Neural progenitor cell (in vitro differentiated cells): ENCODE measurements at regions not wholly inside any gene's neighbourhood (a gene's known extent, or its start where the extent isn't known, plus 50 kb on each side); places are given as distances from the start of the nearest gene placed in this dataset.

Source experiments
- DNase-seq: peaks from one replicate; pipeline ENCODE4 v3.0.0-alpha.2; 2016; ENCODE audit warnings: low spot score
- H2AFZ ChIP-seq: fragments of 200-600 bp; sonication (generic); replicated peaks from 2 replicates; pipeline ENCODE4 v1.6.1; 2016; ENCODE audit warnings: antibody characterized with exemption
- H3F3A ChIP-seq: fragments of 200-600 bp; sonication (generic); 2 replicates; pipeline ENCODE4 v1.6.1; 2016; ENCODE audit warnings: antibody characterized with exemption, low read depth
- H3K27ac ChIP-seq: fragments of 200-600 bp; sonication (generic); 2 replicates; pipeline ENCODE4 v1.5.1; 2016; ENCODE audit warnings: mild to moderate bottlenecking
- H3K27me3 ChIP-seq: fragments of 200-600 bp; sonication (generic); 2 replicates; pipeline ENCODE4 v1.6.1; 2016; ENCODE audit warnings: mild to moderate bottlenecking, moderate library complexity
- H3K36me3 ChIP-seq: fragments of 200-600 bp; sonication (generic); 2 replicates; pipeline ENCODE4 v1.5.1; 2016
- H3K4me1 ChIP-seq: fragments of 200-600 bp; sonication (generic); 2 replicates; pipeline ENCODE4 v1.6.1; 2016; ENCODE audit warnings: mixed run types
- H3K4me2 ChIP-seq: fragments of 200-600 bp; sonication (generic); 2 replicates; pipeline ENCODE4 v1.6.1; 2016
- H3K4me3 ChIP-seq: fragments of 200-600 bp; sonication (generic); 2 replicates; pipeline ENCODE4 v1.5.1; 2016
- H3K79me2 ChIP-seq: fragments of 200-600 bp; sonication (generic); 2 replicates; pipeline ENCODE4 v1.6.1; 2016; ENCODE audit warnings: low read depth
- H3K9ac ChIP-seq: fragments of 200-600 bp; sonication (generic); 2 replicates; pipeline ENCODE4 v1.6.1; 2016
- H3K9me3 ChIP-seq: fragments of 200-600 bp; sonication (generic); 2 replicates; pipeline ENCODE4 v1.5.1; 2016; ENCODE audit warnings: low read depth
- H4K20me1 ChIP-seq: fragments of 200-600 bp; sonication (generic); 2 replicates; pipeline ENCODE4 v1.6.1; 2016; ENCODE audit warnings: low read depth
- H3K27ac Mint-ChIP-seq: 3 replicates; pipeline ENCODE4 v1.8.0; 2021; ENCODE audit warnings: mixed read lengths
- H3K27me3 Mint-ChIP-seq: 2 replicates; pipeline ENCODE4 v1.8.0; 2022; ENCODE audit warnings: low read depth, mild to moderate bottlenecking, inconsistent platforms, moderate library complexity, mixed read lengths; ENCODE audit not compliant: insufficient read depth
- H3K36me3 Mint-ChIP-seq: 3 replicates; pipeline ENCODE4 v1.8.0; 2021; ENCODE audit warnings: mixed read lengths
- H3K4me1 Mint-ChIP-seq: 3 replicates; pipeline ENCODE4 v1.8.0; 2021; ENCODE audit warnings: mixed read lengths
- H3K4me3 Mint-ChIP-seq: 3 replicates; pipeline ENCODE4 v1.8.0; 2021; ENCODE audit warnings: mild to moderate bottlenecking, moderate library complexity, mixed read lengths
- H3K9me3 Mint-ChIP-seq: 3 replicates; pipeline ENCODE4 v1.8.0; 2020; ENCODE audit warnings: mixed read lengths
- EZH2 ChIP-seq: fragments of 200-600 bp; sonication (generic); IDR thresholded peaks from 2 replicates; pipeline ENCODE4 v1.6.1; 2017; ENCODE audit warnings: antibody characterized with exemption, mild to moderate bottlenecking, moderate library complexity
- EZH2phosphoT487 ChIP-seq: fragments of 200-600 bp; sonication (generic); IDR thresholded peaks from 2 replicates; pipeline ENCODE4 v1.6.1; 2017; ENCODE audit warnings: antibody characterized with exemption
- TF ChIP-seq, protein P1 (sequence below): fragments of 200-600 bp; sonication (generic); IDR thresholded peaks from 2 replicates; pipeline ENCODE4 v1.5.1; 2017; ENCODE audit warnings: antibody characterized with exemption, mild to moderate bottlenecking

DNA sequence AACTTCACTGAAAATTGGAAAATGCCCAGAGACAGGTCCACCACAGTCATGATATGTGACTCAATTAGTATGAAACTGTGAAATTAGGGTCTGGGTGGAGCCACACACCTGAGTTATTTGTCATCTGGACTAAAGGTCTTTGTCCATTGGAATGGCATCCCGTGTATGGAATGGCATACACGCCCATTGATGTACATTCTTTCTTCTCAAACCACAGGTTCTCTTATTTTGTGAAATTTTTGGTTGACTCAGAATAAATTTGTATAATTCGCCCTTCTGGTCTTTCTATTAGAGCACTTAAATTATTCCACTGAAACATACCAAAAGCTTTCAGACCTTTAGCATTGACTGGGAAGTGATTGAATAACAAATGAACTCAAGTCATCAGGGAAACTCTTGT lies 66.8 kb upstream of the UBE2E1 start:
- TF ChIP-seq, protein P1, sequence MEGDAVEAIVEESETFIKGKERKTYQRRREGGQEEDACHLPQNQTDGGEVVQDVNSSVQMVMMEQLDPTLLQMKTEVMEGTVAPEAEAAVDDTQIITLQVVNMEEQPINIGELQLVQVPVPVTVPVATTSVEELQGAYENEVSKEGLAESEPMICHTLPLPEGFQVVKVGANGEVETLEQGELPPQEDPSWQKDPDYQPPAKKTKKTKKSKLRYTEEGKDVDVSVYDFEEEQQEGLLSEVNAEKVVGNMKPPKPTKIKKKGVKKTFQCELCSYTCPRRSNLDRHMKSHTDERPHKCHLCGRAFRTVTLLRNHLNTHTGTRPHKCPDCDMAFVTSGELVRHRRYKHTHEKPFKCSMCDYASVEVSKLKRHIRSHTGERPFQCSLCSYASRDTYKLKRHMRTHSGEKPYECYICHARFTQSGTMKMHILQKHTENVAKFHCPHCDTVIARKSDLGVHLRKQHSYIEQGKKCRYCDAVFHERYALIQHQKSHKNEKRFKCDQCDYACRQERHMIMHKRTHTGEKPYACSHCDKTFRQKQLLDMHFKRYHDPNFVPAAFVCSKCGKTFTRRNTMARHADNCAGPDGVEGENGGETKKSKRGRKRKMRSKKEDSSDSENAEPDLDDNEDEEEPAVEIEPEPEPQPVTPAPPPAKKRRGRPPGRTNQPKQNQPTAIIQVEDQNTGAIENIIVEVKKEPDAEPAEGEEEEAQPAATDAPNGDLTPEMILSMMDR: no peak
- TF ChIP-seq EZH2 (no peak), EZH2phosphoT487 (no peak)
- Mint-ChIP-seq H3K27me3 (peaks cover 6% of the 10 kb centered on the region), H3K4me3 (no peak overlapping the region), H3K9me3 (no peaks in the 10 kb centered on the region), H3K36me3 (no peaks in the 10 kb centered on the region), H3K4me1 (peaks cover 25% of the 10 kb centered on the region), H3K27ac (no peak overlapping the region)
- no peak overlapping the region for H2AFZ ChIP-seq
- H3K27ac ChIP-seq: no peak overlapping the region
- no peaks in the 10 kb centered on the region for H3K36me3 ChIP-seq
- no peaks in the 10 kb centered on the region for H4K20me1 ChIP-seq
- H3K79me2 ChIP-seq: no peaks in the 10 kb centered on the region
- peaks cover 32% of the 10 kb centered on the region for H3K4me1 ChIP-seq
- no peak overlapping the region for H3K4me2 ChIP-seq
- peaks cover 29% of the 10 kb centered on the region for H3K27me3 ChIP-seq
- H3F3A ChIP-seq: peaks cover 4% of the 10 kb centered on the region
- DNase-seq: no peak
- H3K9me3 ChIP-seq: no peaks in the 10 kb centered on the region
- no peak overlapping the region for H3K4me3 ChIP-seq
- H3K9ac ChIP-seq: no peak overlapping the region

DNA sequence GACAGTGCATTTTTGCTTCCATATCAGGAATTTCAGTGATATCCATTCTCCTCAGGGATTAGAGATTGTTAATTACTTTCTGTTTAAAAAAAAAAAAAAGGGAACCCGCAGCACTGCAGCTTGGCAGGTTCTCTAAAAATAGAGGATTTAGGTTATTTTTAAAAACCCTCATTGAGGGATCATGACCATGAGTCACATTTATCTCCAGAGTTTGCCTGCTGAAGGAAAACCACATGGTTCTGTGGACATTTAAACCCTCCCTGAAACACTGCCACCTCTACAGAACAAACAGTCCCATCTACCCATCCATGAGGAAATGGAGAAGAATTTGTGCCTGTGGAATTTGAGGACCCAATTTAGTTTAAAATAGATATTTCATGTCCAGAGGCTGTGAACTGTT lies 66.2 kb upstream of the UBE2E1 start:
- Histone ChIP-seq H3K9me3 (no peaks in the 10 kb centered on the region), H3K4me2 (no peak overlapping the region), H3K79me2 (no peaks in the 10 kb centered on the region), H3K36me3 (no peaks in the 10 kb centered on the region), H3K27ac (no peak overlapping the region), H3K9ac (no peak overlapping the region), H2AFZ (no peak overlapping the region), H3K27me3 (peaks cover 35% of the 10 kb centered on the region), H3F3A (peaks cover 6% of the 10 kb centered on the region), H3K4me1 (peaks cover 34% of the 10 kb centered on the region), H4K20me1 (no peaks in the 10 kb centered on the region), H3K4me3 (no peak overlapping the region)
- Mint-ChIP-seq H3K4me1 (peaks cover 29% of the 10 kb centered on the region), H3K9me3 (no peaks in the 10 kb centered on the region), H3K4me3 (no peak overlapping the region), H3K36me3 (no peaks in the 10 kb centered on the region), H3K27me3 (peaks cover 8% of the 10 kb centered on the region), H3K27ac (no peak overlapping the region)
- TF ChIP-seq EZH2phosphoT487 (no peak), EZH2 (no peak)
- no peak for DNase-seq

GRCh38 chr3:23740517-23740965 lies 65.2 kb upstream of the UBE2E1 start:
- H2AFZ ChIP-seq: no peak overlapping the region
- no peaks in the 10 kb centered on the region for H3K36me3 ChIP-seq
- no peak overlapping the region for H3K4me2 ChIP-seq
- no peaks in the 10 kb centered on the region for H3K79me2 ChIP-seq
- peaks cover 6% of the 10 kb centered on the region for H3F3A ChIP-seq
- no peak overlapping the region for H3K27ac ChIP-seq
- Mint-ChIP-seq H3K36me3 (no peaks in the 10 kb centered on the region), H3K27me3 (peaks cover 8% of the 10 kb centered on the region), H3K4me1 (peaks cover 34% of the 10 kb centered on the region), H3K27ac (no peak overlapping the region), H3K9me3 (no peaks in the 10 kb centered on the region), H3K4me3 (no peak overlapping the region)
- peaks cover 34% of the 10 kb centered on the region for H3K4me1 ChIP-seq
- H3K27me3 ChIP-seq: peaks cover 39% of the 10 kb centered on the region
- no peak overlapping the region for H3K4me3 ChIP-seq
- no peak for DNase-seq
- no peak overlapping the region for H3K9ac ChIP-seq
- H4K20me1 ChIP-seq: no peaks in the 10 kb centered on the region
- TF ChIP-seq EZH2phosphoT487 (no peak), EZH2 (no peak)
- TF ChIP-seq, protein P1: no peak
- H3K9me3 ChIP-seq: no peaks in the 10 kb centered on the region

- H3K4me1 ChIP-seq: peaks cover 33% of the 10 kb centered on the region
- Mint-ChIP-seq H3K36me3 (no peaks in the 10 kb centered on the region), H3K9me3 (no peaks in the 10 kb centered on the region), H3K27me3 (peaks cover 8% of the 10 kb centered on the region), H3K4me3 (no peak overlapping the region), H3K4me1 (peaks cover 28% of the 10 kb centered on the region), H3K27ac (no peak overlapping the region)
- H2AFZ ChIP-seq: no peak overlapping the region
- no peak overlapping the region for H3K4me2 ChIP-seq
- no peak overlapping the region for H3K27ac ChIP-seq
- peaks cover 6% of the 10 kb centered on the region for H3F3A ChIP-seq
- no peak overlapping the region for H3K4me3 ChIP-seq
- H3K9me3 ChIP-seq: no peaks in the 10 kb centered on the region
- H3K27me3 ChIP-seq: peaks cover 43% of the 10 kb centered on the region
- H3K36me3 ChIP-seq: no peaks in the 10 kb centered on the region
- no peak overlapping the region for H3K9ac ChIP-seq
- no peak for DNase-seq
- TF ChIP-seq, protein P1: no peak
- TF ChIP-seq EZH2 (no peak), EZH2phosphoT487 (no peak)
- H3K79me2 ChIP-seq: no peaks in the 10 kb centered on the region
- H4K20me1 ChIP-seq: no peaks in the 10 kb centered on the region
These were observed 64.6 kb upstream of the UBE2E1 start for GRCh38 chr3:23741036-23741706.
